ENCODE measurements at regions not wholly inside any gene's neighbourhood (a gene's known extent, or its start where the extent isn't known, plus 50 kb on each side); places are given as distances from the start of the nearest gene placed in this dataset.

DNA sequence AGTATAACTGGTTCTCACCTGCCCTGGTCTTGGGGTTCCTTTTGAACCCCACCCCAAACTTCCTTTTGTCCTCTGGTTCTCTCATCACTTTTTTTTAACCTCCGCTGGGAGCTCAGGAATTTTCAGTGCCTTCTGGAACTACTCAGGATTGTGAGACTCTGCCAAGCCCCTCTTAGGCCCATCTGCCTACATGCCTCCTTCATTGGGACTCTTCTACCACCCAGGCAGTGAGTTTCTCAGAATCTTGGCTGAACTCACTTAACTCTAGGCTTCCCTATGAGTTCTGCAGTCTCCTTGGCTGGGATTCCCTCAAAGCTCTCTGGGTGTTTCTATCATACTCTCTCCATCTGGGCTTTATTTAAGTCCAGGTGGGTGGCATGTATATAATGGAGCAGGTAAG lies 86.3 kb downstream of the MDH1 start:
- TF ChIP-seq POLR2A (IDR thresholded peaks at IDR 0.05): no peak
- TF ChIP-seq, protein P1, sequence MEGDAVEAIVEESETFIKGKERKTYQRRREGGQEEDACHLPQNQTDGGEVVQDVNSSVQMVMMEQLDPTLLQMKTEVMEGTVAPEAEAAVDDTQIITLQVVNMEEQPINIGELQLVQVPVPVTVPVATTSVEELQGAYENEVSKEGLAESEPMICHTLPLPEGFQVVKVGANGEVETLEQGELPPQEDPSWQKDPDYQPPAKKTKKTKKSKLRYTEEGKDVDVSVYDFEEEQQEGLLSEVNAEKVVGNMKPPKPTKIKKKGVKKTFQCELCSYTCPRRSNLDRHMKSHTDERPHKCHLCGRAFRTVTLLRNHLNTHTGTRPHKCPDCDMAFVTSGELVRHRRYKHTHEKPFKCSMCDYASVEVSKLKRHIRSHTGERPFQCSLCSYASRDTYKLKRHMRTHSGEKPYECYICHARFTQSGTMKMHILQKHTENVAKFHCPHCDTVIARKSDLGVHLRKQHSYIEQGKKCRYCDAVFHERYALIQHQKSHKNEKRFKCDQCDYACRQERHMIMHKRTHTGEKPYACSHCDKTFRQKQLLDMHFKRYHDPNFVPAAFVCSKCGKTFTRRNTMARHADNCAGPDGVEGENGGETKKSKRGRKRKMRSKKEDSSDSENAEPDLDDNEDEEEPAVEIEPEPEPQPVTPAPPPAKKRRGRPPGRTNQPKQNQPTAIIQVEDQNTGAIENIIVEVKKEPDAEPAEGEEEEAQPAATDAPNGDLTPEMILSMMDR (IDR thresholded peaks at IDR 0.05): no peak

All from Peyer's patch (tissue), 4 donors.